ENCODE measurements at regions not wholly inside any gene's neighbourhood (a gene's known extent, or its start where the extent isn't known, plus 50 kb on each side); places are given as distances from the start of the nearest gene placed in this dataset.

DNA sequence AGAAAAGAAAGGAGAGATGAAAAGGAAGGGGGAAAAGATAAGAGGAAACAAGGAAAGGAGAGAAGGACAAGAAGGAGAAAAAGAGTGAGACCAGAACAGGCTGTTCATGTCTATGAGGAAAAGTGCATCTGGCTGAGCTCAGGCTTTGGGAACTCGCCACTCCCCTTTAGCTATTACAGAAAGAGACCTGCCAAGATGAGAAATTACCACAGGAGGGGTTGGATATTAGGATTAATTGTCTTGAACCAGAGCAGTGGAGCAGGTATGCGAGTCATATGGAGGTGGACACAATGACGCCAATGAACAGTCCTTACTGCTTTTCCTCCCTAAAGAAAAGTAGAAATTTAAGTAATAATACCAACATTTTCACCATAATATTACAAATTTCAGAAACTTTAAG is 577.0 kb upstream of the ARRDC4 start:
- in situ Hi-C loops (cut with HindIII; ENCODE audit: extremely low pct_ligation_motif_present, low pct_unique_long_range_greater_than_20kb), result no loop called here
- BruUV-seq (replicated peaks), result no TSS peak

DNA sequence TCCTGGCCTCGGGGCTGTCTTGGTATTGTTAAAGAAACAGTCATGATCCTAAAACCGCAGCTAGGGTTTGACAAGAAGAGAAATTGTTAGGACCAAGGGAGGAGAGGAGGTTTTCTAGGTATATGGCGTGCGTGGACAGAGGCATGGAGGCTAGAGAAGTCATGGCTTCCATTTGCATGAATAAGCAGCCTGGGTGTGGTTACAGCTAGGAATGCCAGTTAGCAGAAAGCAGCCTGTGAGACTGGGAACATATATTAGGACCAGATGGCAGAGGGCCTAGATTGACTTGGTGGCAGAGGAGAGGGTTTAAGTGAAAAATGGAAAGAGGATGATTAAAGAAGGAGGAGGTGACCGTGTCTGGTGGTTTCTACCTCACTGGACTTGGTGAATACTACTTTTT is 573.6 kb upstream of the ARRDC4 start:
- H3K4me2 ChIP-seq (ENCODE audit: low read depth, low read length), result no peak overlapping the region
- in situ Hi-C loops (cut with HindIII; ENCODE audit: extremely low pct_ligation_motif_present, low pct_unique_long_range_greater_than_20kb), result no loop called here
- H3K4me3 ChIP-seq (replicated peaks in 1 of 3; ENCODE audit: insufficient read depth in 1 of 3, low read depth in 2 of 3, low read length in 3 of 3), result no peak overlapping the region
- no peak for DNase-seq (ENCODE audit: low spot score)
- H2AFZ ChIP-seq (ENCODE audit: low read length), result no peak overlapping the region
- H3K36me3 ChIP-seq (replicated peaks in 1 of 2; ENCODE audit: control insufficient read depth in 1 of 2, insufficient read depth in 2 of 2, low read length in 2 of 2), result no peaks in the 10 kb centered on the region
- TF ChIP-seq JDP2 (CRISPR knock-in tag; IDR thresholded peaks at IDR 0.05; ENCODE audit: borderline replicate concordance) (no peak), ZNF589 (CRISPR knock-in tag; conservative IDR thresholded peaks at IDR 0.05) (no peak), MZF1 (CRISPR knock-in tag; IDR thresholded peaks at IDR 0.05; ENCODE audit: borderline replicate concordance) (no peak)
- H3K9me3 ChIP-seq (ENCODE audit: low read length), result peaks cover 79% of the 10 kb centered on the region
- H3K4me1 ChIP-seq (ENCODE audit: insufficient read depth, low read length), result no peaks in the 10 kb centered on the region
- ChIA-PET POLR2A (no interaction called here), CTCF (ENCODE audit: low intra/inter-chr PET ratio, low total read pairs) (no interaction called here)
- no peaks in the 10 kb centered on the region for H4K20me1 ChIP-seq (ENCODE audit: insufficient read depth, low read length)
- no peaks in the 10 kb centered on the region for H3K79me2 ChIP-seq (ENCODE audit: insufficient read depth, low read length)
- BruUV-seq (replicated peaks), result no TSS peak
- H3K27ac ChIP-seq (ENCODE audit: extremely low read length, insufficient read depth, low read length), result no peak overlapping the region
- intact Hi-C loops (cut with micrococcal nuclease; ENCODE audit: unreplicated experiment), result no loop called here
- WGBS (ENCODE audit: low lambda C conversion rate), result 11% methylated on average over 5 of the region's 5 CpGs
- no peak for ATAC-seq
- H3K27me3 ChIP-seq (ENCODE audit: control insufficient read depth in 1 of 2, insufficient read depth in 2 of 2, low read length in 2 of 2), result no peaks in the 10 kb centered on the region; a peak in 1 of 5 replicates
- no peak overlapping the region for H3K9ac ChIP-seq (ENCODE audit: insufficient read depth, low read depth, low read length)
- no peak for FAIRE-seq

More for the DNA sequence above, 577.0 kb upstream of the ARRDC4 start:
- POLR2A ChIA-PET, result no interaction called here
- intact Hi-C loops (cut with micrococcal nuclease; ENCODE audit: unreplicated experiment), result no loop called here
- no peaks in the 10 kb centered on the region for H3K79me2 ChIP-seq (ENCODE audit: insufficient read depth, low read length)
- no peaks in the 10 kb centered on the region for H4K20me1 ChIP-seq (ENCODE audit: insufficient read depth, low read length)
- no peak for TF ChIP-seq WIZ (CRISPR knock-in tag; IDR thresholded peaks at IDR 0.05)
- TF ChIP-seq, protein P1, sequence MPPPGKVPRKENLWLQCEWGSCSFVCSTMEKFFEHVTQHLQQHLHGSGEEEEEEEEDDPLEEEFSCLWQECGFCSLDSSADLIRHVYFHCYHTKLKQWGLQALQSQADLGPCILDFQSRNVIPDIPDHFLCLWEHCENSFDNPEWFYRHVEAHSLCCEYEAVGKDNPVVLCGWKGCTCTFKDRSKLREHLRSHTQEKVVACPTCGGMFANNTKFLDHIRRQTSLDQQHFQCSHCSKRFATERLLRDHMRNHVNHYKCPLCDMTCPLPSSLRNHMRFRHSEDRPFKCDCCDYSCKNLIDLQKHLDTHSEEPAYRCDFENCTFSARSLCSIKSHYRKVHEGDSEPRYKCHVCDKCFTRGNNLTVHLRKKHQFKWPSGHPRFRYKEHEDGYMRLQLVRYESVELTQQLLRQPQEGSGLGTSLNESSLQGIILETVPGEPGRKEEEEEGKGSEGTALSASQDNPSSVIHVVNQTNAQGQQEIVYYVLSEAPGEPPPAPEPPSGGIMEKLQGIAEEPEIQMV (CRISPR knock-in tag; IDR thresholded peaks at IDR 0.05; ENCODE audit: low read depth), result no peak
- no peak for TF ChIP-seq AHR (CRISPR knock-in tag; IDR thresholded peaks at IDR 0.05)
- no peak for TF ChIP-seq CEBPG (CRISPR knock-in tag; IDR thresholded peaks at IDR 0.05)
- no peak for TF ChIP-seq KDM4B (CRISPR knock-in tag; IDR thresholded peaks at IDR 0.05)
- TF ChIP-seq ZNF570 (CRISPR knock-in tag; IDR thresholded peaks at IDR 0.05; ENCODE audit: borderline replicate concordance), result no peak
- no peak for TF ChIP-seq NR1H2 (CRISPR knock-in tag; IDR thresholded peaks at IDR 0.05; ENCODE audit: borderline replicate concordance, low read depth)
- TF ChIP-seq, protein P2, sequence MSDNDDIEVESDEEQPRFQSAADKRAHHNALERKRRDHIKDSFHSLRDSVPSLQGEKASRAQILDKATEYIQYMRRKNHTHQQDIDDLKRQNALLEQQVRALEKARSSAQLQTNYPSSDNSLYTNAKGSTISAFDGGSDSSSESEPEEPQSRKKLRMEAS (IDR thresholded peaks at IDR 0.05), result no peak
- TF ChIP-seq SPEN (CRISPR knock-in tag; IDR thresholded peaks at IDR 0.05; ENCODE audit: low read depth), result no peak
- TF ChIP-seq YEATS2 (CRISPR knock-in tag; IDR thresholded peaks at IDR 0.05; ENCODE audit: borderline replicate concordance), result no peak
- no peak for TF ChIP-seq ZNF552 (CRISPR knock-in tag; IDR thresholded peaks at IDR 0.05; ENCODE audit: borderline replicate concordance)
- peaks cover 82% of the 10 kb centered on the region for H3K9me3 ChIP-seq (ENCODE audit: low read length)
- DNase-seq (ENCODE audit: low spot score) (no peak), FAIRE-seq (no peak), ATAC-seq (no peak)
- H3K27me3 ChIP-seq (ENCODE audit: control insufficient read depth in 1 of 2, insufficient read depth in 2 of 2, low read length in 2 of 2), result no peaks in the 10 kb centered on the region; a peak in 1 of 5 replicates
- H3K4me2 ChIP-seq (ENCODE audit: low read depth, low read length), result no peak overlapping the region
- no peak overlapping the region for H3K27ac ChIP-seq (ENCODE audit: extremely low read length, insufficient read depth, low read length)
- no peak overlapping the region for H3K9ac ChIP-seq (ENCODE audit: insufficient read depth, low read depth, low read length)
- CTCF ChIA-PET (ENCODE audit: low intra/inter-chr PET ratio, low total read pairs), result no interaction called here
- H3K4me3 ChIP-seq (replicated peaks in 1 of 3; ENCODE audit: insufficient read depth in 1 of 3, low read depth in 2 of 3, low read length in 3 of 3), result no peak overlapping the region
- no peaks in the 10 kb centered on the region for H3K36me3 ChIP-seq (replicated peaks in 1 of 2; ENCODE audit: control insufficient read depth in 1 of 2, insufficient read depth in 2 of 2, low read length in 2 of 2)
- H2AFZ ChIP-seq (ENCODE audit: low read length), result no peak overlapping the region
- 3% methylated on average over 3 of the region's 3 CpGs for WGBS (ENCODE audit: low lambda C conversion rate)
- no peaks in the 10 kb centered on the region for H3K4me1 ChIP-seq (ENCODE audit: insufficient read depth, low read length)

Data from HepG2 (cell line).